Tibial nerve (tissue), 4 donors: ENCODE measurements at regions not wholly inside any gene's neighbourhood (a gene's known extent, or its start where the extent isn't known, plus 50 kb on each side); places are given as distances from the start of the nearest gene placed in this dataset.

Source experiments
- DNase-seq, 2 donors: peaks; one replicate each; pipeline ENCODE4 v3.0.0-alpha.2; 2019; ENCODE audit warnings: low spot score in 2 of 2
- H3K27ac ChIP-seq, 4 donors: fragments of 200-600 bp; sonication (generic) in 3 of 4; one replicate each; pipeline ENCODE4 v1.5.1; 2017 to 2019; ENCODE audit warnings: mild to moderate bottlenecking in 1 of 4
- H3K27me3 ChIP-seq, 2 donors: fragments of 200-600 bp; sonication (generic) in 1 of 2; one replicate each; pipeline versions ENCODE4 v1.5.1 to v1.6.0; 2017 to 2019
- H3K36me3 ChIP-seq, 3 donors: fragments of 200-600 bp; sonication (generic); one replicate each; pipeline ENCODE4 v1.5.1; 2018 to 2019
- H3K4me1 ChIP-seq, 4 donors: fragments of 200-600 bp; sonication (generic) in 3 of 4; one replicate each; pipeline ENCODE4 v1.5.1; 2017 to 2019
- H3K4me3 ChIP-seq, 4 donors: fragments of 200-600 bp; sonication (generic) in 3 of 4; one replicate each; pipeline ENCODE4 v1.5.1; 2017 to 2019; ENCODE audit warnings: mild to moderate bottlenecking in 1 of 4, moderate library complexity in 1 of 4
- H3K9me3 ChIP-seq, 4 donors: fragments of 200-600 bp; sonication (generic) in 3 of 4; one replicate each; pipeline ENCODE4 v1.5.1; 2017 to 2019
- CTCF ChIP-seq, 5 experiments: fragments of 200-600 bp in 3 of 5; fragments of 450-650 bp in 2 of 5; sonication (generic) in 3 of 5; IDR thresholded peaks; one replicate each; pipeline ENCODE4 v1.5.1; 2016 to 2019; ENCODE audit warnings: antibody characterized with exemption in 5 of 5, mild to moderate bottlenecking in 3 of 5, moderate library complexity in 2 of 5
- EP300 ChIP-seq, 2 donors: sonication (generic); formaldehyde crosslinking; IDR thresholded peaks; one replicate each; pipeline ENCODE4 v1.6.1; 2017; ENCODE audit warnings: antibody characterized with exemption in 2 of 2, mild to moderate bottlenecking in 1 of 2
- POLR2A ChIP-seq, 2 donors: fragments of 450-650 bp; IDR thresholded peaks; one replicate each; pipeline ENCODE4 v1.6.1; 2017; ENCODE audit warnings: antibody characterized with exemption in 2 of 2, mild to moderate bottlenecking in 2 of 2, moderate library complexity in 2 of 2
- WGBS, 2 donors: methylation state at CpG; one replicate each; pipeline ENCODE4 v1.1.5; 2018; 5-methylcytosine and 5-hydroxymethylcytosine counted together

- H3K4me3 ChIP-seq = no peak overlapping the region
- no peaks in the 10 kb centered on the region for H3K27me3 ChIP-seq
- WGBS, 2 donors = 82 to 91% methylated on average over 3 of the region's 3 CpGs
- H3K36me3 ChIP-seq = no peaks in the 10 kb centered on the region
- no peak overlapping the region for H3K27ac ChIP-seq
- no peaks in the 10 kb centered on the region for H3K4me1 ChIP-seq
- TF ChIP-seq CTCF (IDR thresholded peaks at IDR 0.05) (no peak), EP300 (IDR thresholded peaks at IDR 0.05) (no peak), POLR2A (IDR thresholded peaks at IDR 0.05) (no peak)
- peaks cover 0 to 13% (median 0%) of the 10 kb centered on the region in 4 donors for H3K9me3 ChIP-seq
- DNase-seq = no peak
These were observed 122.5 kb downstream of the TMEM26 start for GRCh38 chr10:61330669-61331068.

- no peak for DNase-seq
- 82 to 92% methylated on average over 2 of the region's 2 CpGs for WGBS, 2 donors
- H3K9me3 ChIP-seq = peaks cover 0 to 13% (median 0%) of the 10 kb centered on the region in 4 donors
- no peaks in the 10 kb centered on the region for H3K27me3 ChIP-seq
- no peak overlapping the region for H3K4me3 ChIP-seq
- no peak overlapping the region for H3K27ac ChIP-seq
- TF ChIP-seq EP300 (IDR thresholded peaks at IDR 0.05) = no peak
- no peak for TF ChIP-seq CTCF (IDR thresholded peaks at IDR 0.05)
- no peak for TF ChIP-seq POLR2A (IDR thresholded peaks at IDR 0.05)
- H3K4me1 ChIP-seq = peaks cover 0 to 3% (median 0%) of the 10 kb centered on the region in 4 donors
- H3K36me3 ChIP-seq = no peaks in the 10 kb centered on the region
These were observed 123.3 kb downstream of the TMEM26 start for GRCh38 chr10:61329854-61330253.

GRCh38 chr10:61325223-61325960 is 127.8 kb downstream of the TMEM26 start:
- no peak for DNase-seq
- TF ChIP-seq POLR2A (IDR thresholded peaks at IDR 0.05) (no peak), CTCF (IDR thresholded peaks at IDR 0.05) (no peak), EP300 (IDR thresholded peaks at IDR 0.05) (no peak)
- WGBS, 2 donors = 50 to 56% methylated on average over 5 of the region's 5 CpGs
- H3K36me3 ChIP-seq = no peaks in the 10 kb centered on the region
- peaks cover 0 to 5% (median 0%) of the 10 kb centered on the region in 4 donors for H3K4me1 ChIP-seq
- H3K4me3 ChIP-seq = no peak overlapping the region
- H3K9me3 ChIP-seq = peaks cover 0 to 13% (median 0%) of the 10 kb centered on the region in 4 donors
- no peaks in the 10 kb centered on the region for H3K27me3 ChIP-seq
- H3K27ac ChIP-seq = no peak overlapping the region

GRCh38 chr10:61323726-61324125 is 129.5 kb downstream of the TMEM26 start:
- no peak for DNase-seq
- Histone ChIP-seq H3K36me3 (no peaks in the 10 kb centered on the region), H3K4me3 (no peak overlapping the region), H3K27me3 (no peaks in the 10 kb centered on the region), H3K9me3 (peaks cover 0 to 4% (median 0%) of the 10 kb centered on the region in 4 donors), H3K4me1 (peaks cover 0 to 5% (median 0%) of the 10 kb centered on the region in 4 donors), H3K27ac (no peak overlapping the region)
- TF ChIP-seq CTCF (IDR thresholded peaks at IDR 0.05) (no peak), POLR2A (IDR thresholded peaks at IDR 0.05) (no peak), EP300 (IDR thresholded peaks at IDR 0.05) (no peak)

GRCh38 chr10:61321041-61321857 is 131.9 kb downstream of the TMEM26 start:
- Histone ChIP-seq H3K4me1 (peaks cover 0 to 5% (median 0%) of the 10 kb centered on the region in 4 donors), H3K4me3 (no peak overlapping the region), H3K9me3 (no peaks in the 10 kb centered on the region), H3K27me3 (no peaks in the 10 kb centered on the region), H3K27ac (no peak overlapping the region), H3K36me3 (no peaks in the 10 kb centered on the region)
- WGBS, 2 donors = 73 to 80% methylated on average over 3 of the region's 3 CpGs
- no peak for TF ChIP-seq EP300 (IDR thresholded peaks at IDR 0.05)
- TF ChIP-seq CTCF (IDR thresholded peaks at IDR 0.05) = no peak
- TF ChIP-seq POLR2A (IDR thresholded peaks at IDR 0.05) = no peak
- no peak for DNase-seq
